Lower lobe of right lung (tissue), 2 donors: ENCODE measurements at regions not wholly inside any gene's neighbourhood (a gene's known extent, or its start where the extent isn't known, plus 50 kb on each side); places are given as distances from the start of the nearest gene placed in this dataset.

Experiments
- ATAC-seq, 2 donors: fragments of 200-7000 bp; cut with Tn5 transposase; one replicate each; pipeline ENCODE4 v1.9.1; 2020 to 2022; ENCODE audit warnings: mild to moderate bottlenecking in 2 of 2, moderate library complexity in 2 of 2
- DNase-seq: peaks from one replicate; pipeline ENCODE4 v3.0.0-alpha.2; 2020
- H3K27ac ChIP-seq: fragments of 200-600 bp; one replicate; pipeline ENCODE4 v1.8.0; 2022
- H3K27me3 ChIP-seq: fragments of 200-600 bp; one replicate; pipeline ENCODE4 v1.8.0; 2022; ENCODE audit warnings: low read depth
- H3K36me3 ChIP-seq: fragments of 200-600 bp; one replicate; pipeline ENCODE4 v1.8.0; 2022; ENCODE audit warnings: mild to moderate bottlenecking
- H3K4me1 ChIP-seq: fragments of 200-600 bp; one replicate; pipeline ENCODE4 v1.8.0; 2022
- H3K4me3 ChIP-seq: fragments of 200-600 bp; one replicate; pipeline ENCODE4 v1.8.0; 2022; ENCODE audit warnings: mild to moderate bottlenecking
- H3K9me3 ChIP-seq: fragments of 200-600 bp; one replicate; pipeline ENCODE4 v1.8.0; 2022
- CTCF ChIP-seq: fragments of 200-600 bp; IDR thresholded peaks from one replicate; pipeline ENCODE4 v1.8.0; 2022; ENCODE audit warnings: antibody characterized with exemption, mild to moderate bottlenecking
- intact Hi-C: fragments of 100-400 bp; cut with DNase I; formaldehyde crosslinking; loops from one replicate; pipeline ENCODE4 v1.11.0; 2022
- donor health status: DM: no; HTN: yes; CAD: no; lungs with severe emphysema.

- H3K9me3 ChIP-seq: peaks cover 5% of the 10 kb centered on the region
- no peak overlapping the region for H3K27ac ChIP-seq
- DNase-seq: no peak
- no peak overlapping the region for H3K4me3 ChIP-seq
- intact Hi-C loops: no loop called here
- ATAC-seq: no peak
- H3K36me3 ChIP-seq: no peaks in the 10 kb centered on the region
- no peak for TF ChIP-seq CTCF
- no peaks in the 10 kb centered on the region for H3K4me1 ChIP-seq
- no peaks in the 10 kb centered on the region for H3K27me3 ChIP-seq
Measured at GRCh38 chr13:31588893-31589292, 150.4 kb upstream of the RXFP2 start.

GRCh38 chr13:31591642-31592233, 147.6 kb upstream of the RXFP2 start:
- Histone ChIP-seq H3K4me3 (no peak overlapping the region), H3K4me1 (no peaks in the 10 kb centered on the region), H3K27ac (no peak overlapping the region), H3K36me3 (no peaks in the 10 kb centered on the region), H3K9me3 (no peaks in the 10 kb centered on the region), H3K27me3 (no peaks in the 10 kb centered on the region)
- ATAC-seq: no peak
- DNase-seq: no peak
- intact Hi-C loops: no loop called here
- TF ChIP-seq CTCF: no peak

GRCh38 chr13:31594056-31594455, 145.3 kb upstream of the RXFP2 start:
- no peak overlapping the region for H3K27ac ChIP-seq
- H3K4me3 ChIP-seq: no peak overlapping the region
- no peaks in the 10 kb centered on the region for H3K9me3 ChIP-seq
- ATAC-seq (no peak), DNase-seq (no peak)
- TF ChIP-seq CTCF: no peak
- H3K36me3 ChIP-seq: no peaks in the 10 kb centered on the region
- H3K4me1 ChIP-seq: no peaks in the 10 kb centered on the region
- H3K27me3 ChIP-seq: no peaks in the 10 kb centered on the region
- intact Hi-C loops: no loop called here

GRCh38 chr13:31595563-31595962, 143.8 kb upstream of the RXFP2 start:
- no peaks in the 10 kb centered on the region for H3K4me1 ChIP-seq
- ATAC-seq (no peak), DNase-seq (no peak)
- H3K36me3 ChIP-seq: no peaks in the 10 kb centered on the region
- H3K27ac ChIP-seq: no peak overlapping the region
- H3K4me3 ChIP-seq: no peak overlapping the region
- no peak for TF ChIP-seq CTCF
- no peaks in the 10 kb centered on the region for H3K9me3 ChIP-seq
- intact Hi-C loops: no loop called here
- H3K27me3 ChIP-seq: no peaks in the 10 kb centered on the region

GRCh38 chr13:31598990-31599389, 140.3 kb upstream of the RXFP2 start:
- Histone ChIP-seq H3K27me3 (no peaks in the 10 kb centered on the region), H3K4me1 (no peaks in the 10 kb centered on the region), H3K27ac (no peak overlapping the region), H3K4me3 (no peak overlapping the region), H3K9me3 (no peaks in the 10 kb centered on the region), H3K36me3 (no peaks in the 10 kb centered on the region)
- intact Hi-C loops: no loop called here
- ATAC-seq (no peak), DNase-seq (no peak)
- no peak for TF ChIP-seq CTCF
